Prostate gland (tissue), 2 donors: ENCODE measurements at regions not wholly inside any gene's neighbourhood (a gene's known extent, or its start where the extent isn't known, plus 50 kb on each side); places are given as distances from the start of the nearest gene placed in this dataset.

Experiments used
- CTCF ChIP-seq, 4 experiments: fragments of 200-600 bp in 2 of 4; fragments of 450-650 bp in 2 of 4; sonication (generic) in 2 of 4; IDR thresholded peaks; 1 replicate in 3 of 4; 2 replicates in 1 of 4; pipeline ENCODE4 v1.5.1; 2016 to 2019; ENCODE audit warnings: antibody characterized with exemption in 4 of 4, mild to moderate bottlenecking in 2 of 4, moderate library complexity in 2 of 4
- POLR2A ChIP-seq: fragments of 450-650 bp; IDR thresholded peaks from one replicate; pipeline ENCODE4 v1.6.1; 2016; ENCODE audit warnings: antibody characterized with exemption, mild to moderate bottlenecking
- POLR2AphosphoS5 ChIP-seq: sonication (generic); formaldehyde crosslinking; IDR thresholded peaks from one replicate; pipeline ENCODE4 v1.6.1; 2017; ENCODE audit warnings: antibody characterized with exemption

DNA sequence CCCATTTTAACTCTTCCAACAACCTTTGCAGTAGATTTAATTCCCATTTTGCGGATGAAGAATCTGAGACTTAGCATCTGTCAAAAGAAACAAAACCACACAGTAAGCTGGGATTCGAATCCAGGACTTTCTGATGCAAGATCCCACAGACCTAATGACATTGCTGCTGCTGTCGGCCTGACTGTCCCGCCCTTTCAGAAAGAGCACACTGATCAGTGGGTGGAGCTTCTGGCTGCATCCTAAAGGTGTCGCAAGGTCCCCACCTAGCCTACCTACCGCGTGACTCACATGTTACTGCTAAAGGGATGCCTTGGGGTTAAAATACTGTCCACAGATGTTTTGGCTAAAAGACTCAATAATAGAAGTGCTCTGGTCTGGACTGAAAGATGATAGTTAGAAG, 134.7 kb downstream of the EMX2 start:
- no peak for TF ChIP-seq CTCF (IDR thresholded peaks at IDR 0.05)
- no peak for TF ChIP-seq POLR2A
- TF ChIP-seq POLR2AphosphoS5, result no peak
